ENCODE measurements at regions not wholly inside any gene's neighbourhood (a gene's known extent, or its start where the extent isn't known, plus 50 kb on each side); places are given as distances from the start of the nearest gene placed in this dataset.

DNA sequence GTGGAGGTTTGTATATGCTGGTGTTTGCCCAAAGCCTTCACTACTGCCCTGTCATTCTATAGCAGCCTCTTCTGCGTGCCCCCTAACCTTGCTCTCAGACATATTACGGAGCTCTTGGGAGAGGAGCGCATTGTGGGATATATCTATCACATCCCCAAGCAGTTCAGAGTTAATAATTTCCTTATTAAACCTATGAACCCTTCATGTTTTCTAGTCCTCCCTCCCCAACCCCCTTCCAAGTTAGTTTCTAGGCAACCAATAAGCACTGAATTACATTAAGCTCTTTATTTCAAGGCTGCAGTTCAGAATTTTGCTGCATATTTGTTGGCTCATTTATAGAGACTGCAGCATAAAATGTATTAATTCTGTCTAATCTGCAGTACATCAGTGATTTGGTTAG is 57.3 kb upstream of the GRM7 start:
- H3K27ac ChIP-seq (ENCODE audit: low read depth, low read length): no peak overlapping the region
- no peak for DNase-seq
- H3K9me3 ChIP-seq (ENCODE audit: low read length): no peaks in the 10 kb centered on the region
- Mint-ChIP-seq H3K4me1 (no peaks in the 10 kb centered on the region), H3K36me3 (no peaks in the 10 kb centered on the region), H3K27ac (no peak overlapping the region), H3K27me3 (no peaks in the 10 kb centered on the region), H3K9me3 (peaks cover 0 to 7% (median 3%) of the 10 kb centered on the region in 5 donors), H3K4me3 (no peak overlapping the region)
- no peaks in the 10 kb centered on the region for H3K4me1 ChIP-seq (ENCODE audit: insufficient read depth, low read length)
- ChIA-PET CTCF (no interaction called here), POLR2A (no interaction called here)
- H3K27me3 ChIP-seq (ENCODE audit: insufficient read depth, low read length, poor library complexity, severe bottlenecking): no peaks in the 10 kb centered on the region
- no peak overlapping the region for H3K4me3 ChIP-seq (ENCODE audit: low read length)
- H3K36me3 ChIP-seq (ENCODE audit: insufficient read depth, low read length): no peaks in the 10 kb centered on the region

DNA sequence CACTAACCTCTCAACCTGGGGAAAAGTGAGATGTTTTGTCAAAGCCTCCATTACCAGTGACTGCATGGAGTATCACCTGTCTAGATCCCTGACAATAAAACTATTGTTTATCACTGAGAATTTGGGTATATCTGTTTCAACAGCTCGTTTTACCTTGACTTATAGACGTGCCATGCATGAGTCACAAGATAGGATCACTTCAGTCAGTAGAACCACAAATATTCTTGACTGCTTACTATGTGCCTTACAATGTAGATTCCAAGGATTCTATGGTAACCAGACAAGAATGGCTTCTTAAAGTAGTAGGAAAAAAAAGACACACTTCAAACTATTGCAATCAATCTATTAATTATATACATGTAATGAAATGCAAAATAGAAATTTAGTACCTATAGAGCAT is 55.7 kb upstream of the GRM7 start:
- Mint-ChIP-seq H3K27me3 (no peaks in the 10 kb centered on the region), H3K9me3 (peaks cover 0 to 5% (median 2%) of the 10 kb centered on the region in 5 donors), H3K4me1 (no peaks in the 10 kb centered on the region), H3K36me3 (no peaks in the 10 kb centered on the region), H3K27ac (no peak overlapping the region), H3K4me3 (no peak overlapping the region)
- ChIA-PET CTCF (no interaction called here), POLR2A (no interaction called here)
- Histone ChIP-seq H3K9me3 (ENCODE audit: low read length) (no peaks in the 10 kb centered on the region), H3K27me3 (ENCODE audit: insufficient read depth, low read length, poor library complexity, severe bottlenecking) (no peaks in the 10 kb centered on the region), H3K36me3 (ENCODE audit: insufficient read depth, low read length) (no peaks in the 10 kb centered on the region), H3K4me3 (ENCODE audit: low read length) (no peak overlapping the region), H3K4me1 (ENCODE audit: insufficient read depth, low read length) (no peaks in the 10 kb centered on the region), H3K27ac (ENCODE audit: low read depth, low read length) (no peak overlapping the region)
- no peak for DNase-seq

DNA sequence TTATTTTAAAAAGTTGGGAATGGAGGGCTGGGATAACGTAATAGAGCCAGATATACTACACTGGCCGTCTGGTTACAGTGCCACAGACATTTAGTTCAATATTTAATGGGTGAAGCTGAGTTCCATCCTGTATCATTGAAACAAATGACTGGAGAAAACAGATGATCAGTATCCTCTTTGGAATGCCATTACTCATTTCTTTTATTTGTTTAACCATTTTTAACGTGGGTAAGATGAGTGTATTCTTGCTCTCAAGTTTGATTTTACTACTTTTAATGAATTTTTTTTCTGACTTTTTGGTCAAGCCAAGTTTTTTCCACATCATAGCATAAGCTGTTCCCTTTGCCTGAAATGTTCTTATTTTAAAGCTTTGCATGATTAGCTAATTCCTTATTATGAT is 53.9 kb upstream of the GRM7 start:
- no peak overlapping the region for H3K4me3 Mint-ChIP-seq
- H3K4me1 Mint-ChIP-seq: no peaks in the 10 kb centered on the region
- POLR2A ChIA-PET: no interaction called here

DNA sequence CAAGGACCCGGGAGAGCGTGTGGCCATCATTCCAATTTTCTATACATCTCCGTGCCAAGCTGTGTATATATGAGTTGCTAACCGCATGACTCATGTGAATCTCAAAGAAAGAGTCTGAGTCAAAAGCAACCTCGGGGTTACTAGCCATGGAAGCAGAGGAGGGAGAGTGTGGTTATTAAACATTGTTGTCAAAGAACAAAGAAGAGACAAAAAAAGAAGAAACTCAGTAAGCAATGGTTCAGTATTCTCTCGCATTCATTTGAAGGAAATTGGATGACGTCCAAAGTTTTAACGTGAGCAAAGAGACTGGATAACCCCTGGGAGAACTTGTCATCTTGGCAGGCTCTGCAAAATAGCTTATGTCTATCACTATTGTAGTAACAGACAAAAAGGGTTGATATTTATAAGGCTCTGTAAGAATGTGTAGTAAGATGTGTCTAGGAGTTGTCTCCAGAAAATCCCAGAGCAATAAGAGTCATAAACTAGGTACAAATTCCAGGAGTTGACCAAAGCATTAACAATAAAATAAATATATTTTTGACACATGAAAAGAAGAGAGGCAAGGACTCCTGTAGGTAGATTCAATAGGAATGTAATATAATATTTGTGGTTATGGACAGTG is 52.8 kb upstream of the GRM7 start:
- Histone ChIP-seq H3K4me3 (ENCODE audit: low read length) (no peak overlapping the region), H3K27ac (ENCODE audit: low read depth, low read length) (no peak overlapping the region), H3K4me1 (ENCODE audit: insufficient read depth, low read length) (no peaks in the 10 kb centered on the region), H3K36me3 (ENCODE audit: insufficient read depth, low read length) (no peaks in the 10 kb centered on the region), H3K9me3 (ENCODE audit: low read length) (no peaks in the 10 kb centered on the region), H3K27me3 (ENCODE audit: insufficient read depth, low read length, poor library complexity, severe bottlenecking) (no peaks in the 10 kb centered on the region)
- no peaks in the 10 kb centered on the region for H3K4me1 Mint-ChIP-seq
- no peak overlapping the region for H3K27ac Mint-ChIP-seq
- CTCF ChIA-PET: no interaction called here
- DNase-seq: no peak
- H3K36me3 Mint-ChIP-seq: no peaks in the 10 kb centered on the region
- POLR2A ChIA-PET: no interaction called here
- H3K27me3 Mint-ChIP-seq: no peaks in the 10 kb centered on the region
- H3K4me3 Mint-ChIP-seq: no peak overlapping the region
- peaks cover 3 to 8% (median 5%) of the 10 kb centered on the region in 5 donors for H3K9me3 Mint-ChIP-seq

More for the DNA sequence above, 53.9 kb upstream of the GRM7 start:
- H3K27me3 ChIP-seq (ENCODE audit: insufficient read depth, low read length, poor library complexity, severe bottlenecking): no peaks in the 10 kb centered on the region
- no peaks in the 10 kb centered on the region for H3K9me3 ChIP-seq (ENCODE audit: low read length)
- H3K4me1 ChIP-seq (ENCODE audit: insufficient read depth, low read length): no peaks in the 10 kb centered on the region
- Mint-ChIP-seq H3K27ac (no peak overlapping the region), H3K36me3 (no peaks in the 10 kb centered on the region), H3K27me3 (no peaks in the 10 kb centered on the region), H3K9me3 (peaks cover 0 to 8% (median 5%) of the 10 kb centered on the region in 5 donors)
- H3K36me3 ChIP-seq (ENCODE audit: insufficient read depth, low read length): no peaks in the 10 kb centered on the region
- no peak overlapping the region for H3K4me3 ChIP-seq (ENCODE audit: low read length)
- no peak overlapping the region for H3K27ac ChIP-seq (ENCODE audit: low read depth, low read length)
- no peak for DNase-seq
- CTCF ChIA-PET: no interaction called here

DNA sequence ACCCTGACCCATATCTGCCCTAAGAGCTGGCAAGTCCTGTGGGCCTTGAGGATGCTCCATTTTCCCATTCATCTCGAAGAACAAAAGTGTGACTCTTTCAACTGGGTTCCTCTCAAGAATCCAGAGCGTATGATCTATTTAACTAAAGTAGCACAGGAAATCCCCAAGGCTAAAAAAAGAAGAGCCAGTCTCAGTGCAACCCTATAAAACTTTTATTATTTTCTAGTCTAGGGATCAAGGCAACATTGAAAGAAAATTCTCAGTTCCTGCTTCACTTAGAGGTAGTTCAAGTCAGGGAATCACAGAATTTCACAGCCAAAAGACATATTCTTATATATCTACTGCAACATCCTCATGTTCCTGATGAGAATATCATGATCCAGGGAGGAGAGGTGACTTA is 51.6 kb upstream of the GRM7 start:
- H3K27ac ChIP-seq (ENCODE audit: low read depth, low read length): no peak overlapping the region
- no peak for DNase-seq
- no peak overlapping the region for H3K4me3 ChIP-seq (ENCODE audit: low read length)
- CTCF ChIA-PET: no interaction called here
- Mint-ChIP-seq H3K36me3 (no peaks in the 10 kb centered on the region), H3K4me1 (no peaks in the 10 kb centered on the region), H3K27ac (no peak overlapping the region), H3K4me3 (no peak overlapping the region), H3K9me3 (peaks cover 4 to 9% (median 8%) of the 10 kb centered on the region in 5 donors), H3K27me3 (no peaks in the 10 kb centered on the region)
- H3K4me1 ChIP-seq (ENCODE audit: insufficient read depth, low read length): no peaks in the 10 kb centered on the region
- no peaks in the 10 kb centered on the region for H3K27me3 ChIP-seq (ENCODE audit: insufficient read depth, low read length, poor library complexity, severe bottlenecking)
- H3K36me3 ChIP-seq (ENCODE audit: insufficient read depth, low read length): no peaks in the 10 kb centered on the region
- POLR2A ChIA-PET: no interaction called here
- no peaks in the 10 kb centered on the region for H3K9me3 ChIP-seq (ENCODE audit: low read length)
